Caki2 (cell line): ENCODE measurements at regions not wholly inside any gene's neighbourhood (a gene's known extent, or its start where the extent isn't known, plus 50 kb on each side); places are given as distances from the start of the nearest gene placed in this dataset.
A peak's percentile ranks its signal among the peaks of the same experiment; 100 is the strongest.
"Not testable (repeated sequence)": the region's sequence is repeated elsewhere in the genome, so short reads cannot be mapped to it uniquely, and the experiment has no call there.

Experiments used
- DNase-seq: peaks from one replicate; pipeline ENCODE4 v3.0.0-alpha.2; 2015; ENCODE audit warnings: low read depth
- in situ Hi-C: cut with HindIII; loops from 2 replicates; pipeline ENCODE4 v1.10.0; 2016; ENCODE audit warnings: low sequenced_read_pairs, low pct_unique_long_range_greater_than_20kb, mixed read lengths

DNA sequence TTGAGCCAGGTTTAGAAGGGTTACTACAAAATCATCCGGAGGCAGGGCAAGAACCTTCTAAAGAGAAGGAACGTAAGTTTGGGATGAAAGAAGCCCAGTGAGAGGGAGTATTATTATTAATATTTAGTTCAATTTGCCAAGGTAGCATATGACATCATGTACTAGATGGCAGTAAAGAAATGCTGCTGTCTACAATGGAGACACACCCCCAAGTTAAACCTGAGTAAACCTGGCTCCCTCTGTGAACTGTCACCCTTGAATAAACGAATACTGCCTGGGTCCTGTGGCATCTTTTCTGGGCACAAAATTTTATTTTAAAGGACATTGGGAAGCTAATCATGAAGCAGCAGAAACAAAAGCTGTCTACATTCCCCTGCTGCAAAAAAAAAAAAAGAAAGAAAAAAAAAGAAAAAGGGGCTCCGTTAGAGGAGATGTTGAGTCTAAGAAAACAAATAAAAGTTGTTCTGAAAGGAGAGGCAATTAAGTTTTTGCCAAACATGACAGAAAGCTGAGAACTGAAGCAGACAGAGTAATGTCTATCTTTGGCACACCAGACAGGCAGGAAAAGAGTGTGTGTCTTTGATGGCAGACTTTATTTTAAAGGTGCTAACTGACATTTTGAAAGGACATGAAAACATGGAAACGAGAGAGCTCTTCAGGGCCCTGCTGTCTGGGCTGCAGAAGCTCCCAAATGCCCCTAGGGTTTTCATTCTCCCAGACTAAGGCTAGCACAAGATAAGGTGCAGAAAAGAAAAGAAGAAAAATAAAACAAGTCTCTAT is 557.7 kb upstream of the CHAC2 start:
- no peak for DNase-seq
- in situ Hi-C loops = no loop called here

GRCh38 chr2:53208815-53209214 is 558.8 kb upstream of the CHAC2 start:
- in situ Hi-C loops = no loop called here
- DNase-seq = no peak

DNA sequence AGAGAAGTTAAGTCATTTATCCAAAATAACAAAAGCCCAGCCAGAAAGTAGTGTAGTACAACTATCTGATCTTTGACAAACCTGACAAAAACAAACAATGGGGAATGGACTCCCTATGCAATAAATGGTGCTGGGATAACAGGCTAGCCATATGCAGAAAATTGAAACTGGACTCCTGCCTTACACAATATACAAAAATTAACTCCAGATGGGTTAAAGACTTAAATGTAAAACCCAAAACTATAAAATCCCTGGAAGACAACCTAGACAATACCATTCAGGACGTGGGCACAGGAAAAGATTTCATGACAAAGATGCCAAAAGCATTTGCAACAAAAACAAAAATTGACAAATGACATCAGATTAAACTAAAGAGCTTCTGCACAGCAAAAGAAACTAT is 561.4 kb upstream of the CHAC2 start:
- in situ Hi-C loops, DNase-seq: not testable (repeated sequence)

GRCh38 chr2:53202063-53202462 is 565.5 kb upstream of the CHAC2 start:
- in situ Hi-C loops = no loop called here
- DNase-seq = peak; percentile 76

DNA sequence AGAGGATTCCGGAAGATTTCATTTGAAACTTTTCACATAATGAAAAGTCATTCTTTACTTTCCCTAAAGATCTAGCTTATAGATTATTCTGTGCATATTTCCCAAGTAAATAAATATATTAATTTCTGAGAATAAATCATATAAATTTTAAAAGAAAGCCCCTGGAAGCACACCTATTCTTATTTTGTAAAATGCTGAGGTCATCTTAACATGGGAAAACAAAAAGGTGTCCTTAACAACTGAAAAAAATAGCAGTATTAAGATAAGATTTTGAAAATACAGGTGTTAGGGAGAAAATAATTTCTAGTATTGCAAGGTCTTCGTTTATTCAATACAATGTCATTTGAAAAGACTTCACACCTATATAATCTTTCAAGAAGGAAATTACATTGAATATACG is 567.5 kb upstream of the CHAC2 start:
- no peak for DNase-seq
- in situ Hi-C loops = no loop called here

GRCh38 chr2:53188851-53189510 is 578.6 kb upstream of the CHAC2 start:
- in situ Hi-C loops = no loop called here
- peak; percentile 9 for DNase-seq

DNA sequence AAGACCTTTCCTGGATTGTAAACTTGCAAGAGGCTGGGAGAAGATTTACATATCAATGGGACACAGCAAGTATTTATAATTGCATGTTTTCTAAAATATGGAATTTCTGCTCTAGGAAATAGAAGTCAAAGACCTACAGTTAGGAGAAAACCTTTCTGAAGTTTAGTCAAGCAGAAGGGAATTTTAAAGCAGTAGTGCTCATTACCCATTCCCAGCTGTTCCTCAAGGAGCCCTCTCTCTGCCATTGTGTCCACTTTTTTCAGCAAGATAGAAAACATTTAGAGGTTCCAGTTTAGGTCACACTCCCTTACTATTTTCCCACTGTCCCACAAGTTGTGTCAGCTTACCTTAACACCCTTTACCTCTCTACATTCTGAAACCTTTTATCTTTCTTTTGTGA is 584.0 kb upstream of the CHAC2 start:
- no peak for DNase-seq
- in situ Hi-C loops = no loop called here

GRCh38 chr2:53182601-53183000 is 585.0 kb upstream of the CHAC2 start:
- no peak for DNase-seq
- in situ Hi-C loops = no loop called here

DNA sequence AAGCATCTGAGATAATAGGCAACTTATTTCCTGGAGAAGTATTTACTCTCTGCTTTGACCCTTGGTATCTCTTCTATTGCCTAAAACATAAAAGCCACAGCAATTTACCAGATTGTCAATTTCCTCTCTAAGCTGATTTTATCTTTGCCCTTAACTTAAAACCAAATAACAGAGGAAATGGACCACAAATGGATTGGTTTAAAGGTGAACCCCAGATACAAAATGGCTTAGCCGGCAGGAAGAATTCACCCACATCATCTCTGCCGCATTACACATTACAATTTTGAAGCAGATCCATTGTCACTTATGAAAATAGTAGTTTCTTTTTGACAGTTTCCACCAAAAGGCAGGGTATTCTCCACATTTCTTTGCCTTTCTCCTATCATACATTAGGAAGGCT is 585.8 kb upstream of the CHAC2 start:
- in situ Hi-C loops = no loop called here
- no peak for DNase-seq

DNA sequence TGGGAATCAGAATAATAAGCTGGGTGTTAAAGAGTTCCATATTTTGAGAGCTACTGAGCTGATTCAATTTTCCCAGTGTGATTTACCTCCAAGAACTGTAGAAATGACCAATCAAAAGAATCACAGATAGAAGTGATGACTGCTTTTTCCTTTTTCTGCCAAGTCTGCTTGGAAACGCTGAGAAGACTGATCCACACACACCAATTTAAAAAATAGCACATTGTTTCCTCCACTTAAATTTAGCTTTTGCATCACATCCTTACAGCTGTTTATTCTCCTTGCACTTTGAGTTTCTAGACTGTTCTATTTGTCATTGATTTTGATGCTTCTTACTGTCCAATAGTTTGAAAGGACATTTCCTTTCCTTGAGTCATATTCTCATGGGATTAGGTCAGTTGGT is 590.3 kb upstream of the CHAC2 start:
- in situ Hi-C loops = no loop called here
- DNase-seq = no peak

DNA sequence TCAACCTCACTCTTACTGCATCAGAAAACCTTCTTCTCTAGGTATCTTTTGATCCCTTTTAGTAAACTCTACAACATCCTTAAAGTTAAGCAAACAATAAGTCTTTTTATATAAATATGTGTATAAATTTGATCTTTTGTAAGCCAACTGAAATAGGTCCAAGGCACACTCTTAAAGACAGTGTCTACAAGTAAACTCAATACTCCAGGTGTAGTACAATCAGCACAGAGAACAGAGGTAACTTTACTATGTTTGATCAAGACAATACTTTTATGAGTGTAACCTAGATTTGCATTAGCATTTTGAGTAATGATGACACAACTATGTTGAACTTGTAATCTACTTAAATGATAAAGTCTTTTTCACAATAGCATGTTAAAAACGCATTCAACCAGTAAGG is 593.1 kb upstream of the CHAC2 start:
- in situ Hi-C loops = no loop called here
- no peak for DNase-seq

DNA sequence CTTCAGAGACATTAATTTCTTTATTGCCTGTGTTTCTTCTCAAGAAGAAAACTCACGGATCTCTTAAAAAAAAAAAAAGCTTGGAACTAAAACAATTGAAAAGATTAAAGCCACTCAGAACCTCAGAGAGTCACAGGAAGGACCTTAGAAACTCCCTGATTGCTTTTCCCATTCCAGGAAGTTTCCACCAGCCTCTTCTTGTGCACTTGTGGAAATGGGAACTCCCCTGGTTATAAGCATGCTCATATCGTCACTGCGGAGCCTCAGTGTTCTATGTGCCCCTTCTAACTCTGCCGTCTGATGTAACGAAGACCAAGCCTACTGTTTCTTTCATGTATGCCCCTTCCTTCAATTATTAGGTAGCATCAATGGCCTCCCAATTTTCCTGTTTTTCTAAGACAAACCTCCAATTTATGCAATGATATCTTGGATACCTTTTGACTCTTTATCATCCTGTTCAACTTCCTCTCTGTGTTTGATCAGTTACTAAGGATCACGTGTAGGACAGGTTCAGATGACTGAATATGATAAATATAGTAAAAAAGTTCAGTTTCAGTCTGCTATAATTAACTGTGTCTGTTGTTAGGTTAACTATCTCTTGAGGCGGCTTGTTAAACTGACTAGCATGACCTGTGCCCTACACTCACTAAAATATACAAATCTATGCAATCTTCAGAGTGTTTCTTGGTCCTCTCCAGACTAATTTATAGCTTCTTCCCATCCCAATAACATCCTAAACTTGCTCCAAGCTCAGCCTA is 593.7 kb upstream of the CHAC2 start:
- in situ Hi-C loops = no loop called here
- DNase-seq = no peak

GRCh38 chr2:53173091-53173490 is 594.5 kb upstream of the CHAC2 start:
- DNase-seq = no peak
- in situ Hi-C loops = no loop called here

GRCh38 chr2:53170466-53170865 is 597.1 kb upstream of the CHAC2 start:
- DNase-seq = no peak
- in situ Hi-C loops = no loop called here

GRCh38 chr2:53167227-53167626 is 600.4 kb upstream of the CHAC2 start:
- in situ Hi-C loops = no loop called here
- DNase-seq = no peak

- no peak for DNase-seq
- in situ Hi-C loops = no loop called here
Observed at GRCh38 chr2:53150146-53150545, 617.5 kb upstream of the CHAC2 start.

DNA sequence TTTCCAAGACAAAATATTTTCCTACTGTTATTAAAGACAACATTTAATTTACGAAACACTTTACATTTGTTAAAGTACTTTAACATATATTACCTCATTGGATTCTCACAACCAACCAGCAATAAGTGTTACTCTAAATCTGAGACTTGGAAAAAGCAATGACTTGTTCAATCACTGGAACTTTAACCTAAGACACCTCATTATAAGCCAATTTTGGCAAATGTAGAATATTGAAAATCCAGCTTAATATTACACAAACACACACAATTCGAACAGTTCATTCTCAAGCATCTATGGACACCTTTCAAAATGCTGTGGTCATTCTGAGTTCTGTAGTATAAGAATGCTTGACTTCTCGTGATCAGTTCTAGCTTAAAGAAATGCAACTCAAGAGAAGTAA is 619.4 kb upstream of the CHAC2 start:
- DNase-seq = no peak
- in situ Hi-C loops = no loop called here

DNA sequence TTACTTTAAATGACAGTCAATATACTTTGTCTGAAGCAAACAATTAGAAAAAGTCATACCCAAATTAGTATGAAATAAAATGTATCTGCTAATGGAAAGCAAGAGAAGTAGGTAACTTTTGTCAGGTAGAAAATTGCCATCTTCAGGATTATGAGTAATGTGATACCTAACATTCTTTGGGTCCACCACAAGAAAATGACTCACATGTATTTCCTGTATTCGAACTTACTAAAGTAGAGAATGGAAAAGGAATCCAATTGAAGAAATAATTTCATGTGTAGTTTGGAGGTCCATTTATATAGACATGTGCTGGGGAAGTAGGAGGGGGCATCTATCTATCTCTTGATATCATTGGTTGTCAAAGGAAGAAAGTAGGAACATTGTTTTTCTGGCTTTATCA is 636.2 kb upstream of the CHAC2 start:
- DNase-seq = peak; percentile 6
- in situ Hi-C loops = no loop called here

DNA sequence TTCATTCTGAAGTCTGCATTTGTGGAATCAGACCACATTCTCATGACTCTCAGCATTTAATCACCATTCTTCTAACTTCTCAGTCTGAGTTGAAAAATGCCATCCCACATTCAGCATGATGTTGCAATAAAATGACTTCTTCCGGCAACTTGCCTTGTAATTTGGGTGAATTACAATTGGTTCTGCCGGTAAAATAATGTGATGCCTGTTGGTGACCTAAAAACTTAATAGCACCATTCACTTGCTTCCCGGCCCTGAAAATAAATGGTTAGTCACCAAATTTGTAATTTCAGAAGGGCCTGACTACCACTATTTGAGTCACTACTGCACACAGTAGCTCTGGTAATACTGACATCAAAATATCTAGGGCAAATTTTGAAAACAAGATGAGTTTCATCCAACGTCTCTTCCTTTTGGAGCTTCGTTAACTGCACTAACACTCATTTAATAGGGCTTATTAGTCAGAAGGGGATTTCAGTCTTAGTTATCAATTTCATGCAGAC is 637.1 kb upstream of the CHAC2 start:
- DNase-seq = no peak
- in situ Hi-C loops = no loop called here
